ENCODE measurements at regions not wholly inside any gene's neighbourhood (a gene's known extent, or its start where the extent isn't known, plus 50 kb on each side); places are given as distances from the start of the nearest gene placed in this dataset.

DNA sequence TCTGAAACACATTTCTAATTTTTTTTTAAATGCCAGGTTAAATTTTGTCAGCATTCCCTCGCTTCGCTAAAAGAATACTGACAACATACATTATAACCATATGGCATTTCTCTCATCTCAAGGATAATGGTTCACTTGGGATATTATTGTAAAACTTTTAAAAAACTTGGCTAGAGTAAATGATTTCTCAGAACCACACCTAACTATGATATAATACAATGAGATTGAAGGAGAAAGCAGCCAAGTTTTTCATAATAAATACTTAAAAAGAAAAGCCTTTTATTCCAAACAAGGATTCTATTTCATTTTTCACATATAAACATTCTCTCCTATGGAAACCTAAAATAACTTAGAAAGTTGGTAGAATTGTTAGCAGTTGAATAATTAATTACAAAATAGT is 413.9 kb downstream of the HGF start:
- no peak for TF ChIP-seq TAF1 (IDR thresholded peaks at IDR 0.05; ENCODE audit: borderline replicate concordance, insufficient read depth, low read length)
- TF ChIP-seq POLR2AphosphoS5 (IDR thresholded peaks at IDR 0.05; ENCODE audit: low read depth, low read length): no peak
- no peak for TF ChIP-seq FOXP2 (optimal IDR thresholded peaks at IDR 0.05; ENCODE audit: borderline replicate concordance, extremely low read depth, extremely low read length, insufficient read depth)
- TF ChIP-seq, protein P1, sequence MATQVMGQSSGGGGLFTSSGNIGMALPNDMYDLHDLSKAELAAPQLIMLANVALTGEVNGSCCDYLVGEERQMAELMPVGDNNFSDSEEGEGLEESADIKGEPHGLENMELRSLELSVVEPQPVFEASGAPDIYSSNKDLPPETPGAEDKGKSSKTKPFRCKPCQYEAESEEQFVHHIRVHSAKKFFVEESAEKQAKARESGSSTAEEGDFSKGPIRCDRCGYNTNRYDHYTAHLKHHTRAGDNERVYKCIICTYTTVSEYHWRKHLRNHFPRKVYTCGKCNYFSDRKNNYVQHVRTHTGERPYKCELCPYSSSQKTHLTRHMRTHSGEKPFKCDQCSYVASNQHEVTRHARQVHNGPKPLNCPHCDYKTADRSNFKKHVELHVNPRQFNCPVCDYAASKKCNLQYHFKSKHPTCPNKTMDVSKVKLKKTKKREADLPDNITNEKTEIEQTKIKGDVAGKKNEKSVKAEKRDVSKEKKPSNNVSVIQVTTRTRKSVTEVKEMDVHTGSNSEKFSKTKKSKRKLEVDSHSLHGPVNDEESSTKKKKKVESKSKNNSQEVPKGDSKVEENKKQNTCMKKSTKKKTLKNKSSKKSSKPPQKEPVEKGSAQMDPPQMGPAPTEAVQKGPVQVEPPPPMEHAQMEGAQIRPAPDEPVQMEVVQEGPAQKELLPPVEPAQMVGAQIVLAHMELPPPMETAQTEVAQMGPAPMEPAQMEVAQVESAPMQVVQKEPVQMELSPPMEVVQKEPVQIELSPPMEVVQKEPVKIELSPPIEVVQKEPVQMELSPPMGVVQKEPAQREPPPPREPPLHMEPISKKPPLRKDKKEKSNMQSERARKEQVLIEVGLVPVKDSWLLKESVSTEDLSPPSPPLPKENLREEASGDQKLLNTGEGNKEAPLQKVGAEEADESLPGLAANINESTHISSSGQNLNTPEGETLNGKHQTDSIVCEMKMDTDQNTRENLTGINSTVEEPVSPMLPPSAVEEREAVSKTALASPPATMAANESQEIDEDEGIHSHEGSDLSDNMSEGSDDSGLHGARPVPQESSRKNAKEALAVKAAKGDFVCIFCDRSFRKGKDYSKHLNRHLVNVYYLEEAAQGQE (IDR thresholded peaks at IDR 0.05; ENCODE audit: insufficient read depth in 1 of 2, low read depth in 2 of 2, low read length in 2 of 2): no peak
- no peak for TF ChIP-seq SIN3A (IDR thresholded peaks at IDR 0.05; ENCODE audit: borderline replicate concordance, insufficient read depth, low read length)

DNA sequence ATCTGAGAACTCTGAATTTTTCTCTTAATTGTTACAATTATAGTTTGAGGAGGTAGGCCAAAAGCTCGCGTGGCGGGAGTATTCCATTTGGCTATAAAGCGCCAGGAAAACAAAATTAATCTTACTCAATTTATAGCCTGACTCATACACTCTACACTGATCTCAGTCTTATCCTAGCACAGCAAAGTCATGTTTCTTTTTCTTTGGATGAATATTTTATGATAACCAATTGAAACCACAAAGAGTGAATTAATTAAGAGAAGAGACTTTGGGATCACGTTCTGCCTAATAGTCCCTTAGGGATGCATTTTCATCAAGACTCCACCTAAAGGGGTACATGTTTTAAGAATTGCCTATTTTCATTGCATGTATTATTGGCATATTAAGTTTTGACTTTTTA is 420.8 kb downstream of the HGF start:
- TF ChIP-seq TAF1 (IDR thresholded peaks at IDR 0.05; ENCODE audit: borderline replicate concordance, insufficient read depth, low read length) (no peak), FOXP2 (optimal IDR thresholded peaks at IDR 0.05; ENCODE audit: borderline replicate concordance, extremely low read depth, extremely low read length, insufficient read depth) (no peak), SIN3A (IDR thresholded peaks at IDR 0.05; ENCODE audit: borderline replicate concordance, insufficient read depth, low read length) (no peak), POLR2AphosphoS5 (IDR thresholded peaks at IDR 0.05; ENCODE audit: low read depth, low read length) (no peak)
- TF ChIP-seq, protein P1 (IDR thresholded peaks at IDR 0.05; ENCODE audit: insufficient read depth in 1 of 2, low read depth in 2 of 2, low read length in 2 of 2): no peak

DNA sequence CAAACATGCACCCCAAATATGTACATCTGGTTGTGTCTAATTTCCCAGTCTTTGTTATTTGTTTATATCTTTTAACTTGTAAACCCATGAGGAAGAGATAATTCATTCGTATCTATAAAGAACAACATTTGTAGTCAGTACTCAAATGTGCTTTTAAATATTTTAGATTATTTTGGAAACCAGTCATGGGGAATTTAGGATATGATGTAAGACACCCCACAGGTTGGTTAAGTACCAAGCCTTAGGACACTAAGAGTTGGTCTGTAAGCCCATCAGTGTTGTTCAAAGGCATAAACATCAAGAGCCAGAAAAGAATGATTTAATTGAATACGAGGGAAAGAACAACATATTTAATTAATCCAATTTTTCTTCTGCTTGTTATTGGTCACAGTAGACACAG is 421.1 kb upstream of the SEMA3C start:
- TF ChIP-seq POLR2AphosphoS5 (IDR thresholded peaks at IDR 0.05; ENCODE audit: low read depth, low read length) (no peak), SIN3A (IDR thresholded peaks at IDR 0.05; ENCODE audit: borderline replicate concordance, insufficient read depth, low read length) (no peak), TAF1 (IDR thresholded peaks at IDR 0.05; ENCODE audit: borderline replicate concordance, insufficient read depth, low read length) (no peak)
- TF ChIP-seq, protein P1 (IDR thresholded peaks at IDR 0.05; ENCODE audit: insufficient read depth in 1 of 2, low read depth in 2 of 2, low read length in 2 of 2): no peak

- TF ChIP-seq POLR2AphosphoS5 (IDR thresholded peaks at IDR 0.05; ENCODE audit: low read depth, low read length): no peak
- no peak for TF ChIP-seq TAF1 (IDR thresholded peaks at IDR 0.05; ENCODE audit: borderline replicate concordance, insufficient read depth, low read length)
- TF ChIP-seq FOXP2 (optimal IDR thresholded peaks at IDR 0.05; ENCODE audit: borderline replicate concordance, extremely low read depth, extremely low read length, insufficient read depth): no peak
- no peak for TF ChIP-seq SIN3A (IDR thresholded peaks at IDR 0.05; ENCODE audit: borderline replicate concordance, insufficient read depth, low read length)
- TF ChIP-seq, protein P1 (IDR thresholded peaks at IDR 0.05; ENCODE audit: insufficient read depth in 1 of 2, low read depth in 2 of 2, low read length in 2 of 2): no peak
Observed at GRCh38 chr7:81333536-81333935, 414.7 kb upstream of the SEMA3C start.

GRCh38 chr7:81333004-81333403 is 414.2 kb upstream of the SEMA3C start:
- TF ChIP-seq, protein P1 (IDR thresholded peaks at IDR 0.05; ENCODE audit: insufficient read depth in 1 of 2, low read depth in 2 of 2, low read length in 2 of 2): no peak
- TF ChIP-seq FOXP2 (optimal IDR thresholded peaks at IDR 0.05; ENCODE audit: borderline replicate concordance, extremely low read depth, extremely low read length, insufficient read depth) (no peak), POLR2AphosphoS5 (IDR thresholded peaks at IDR 0.05; ENCODE audit: low read depth, low read length) (no peak), TAF1 (IDR thresholded peaks at IDR 0.05; ENCODE audit: borderline replicate concordance, insufficient read depth, low read length) (no peak), SIN3A (IDR thresholded peaks at IDR 0.05; ENCODE audit: borderline replicate concordance, insufficient read depth, low read length) (no peak)

All from PFSK-1 (cell line).